WERI-Rb-1 (cell line): ENCODE measurements at regions not wholly inside any gene's neighbourhood (a gene's known extent, or its start where the extent isn't known, plus 50 kb on each side); places are given as distances from the start of the nearest gene placed in this dataset.

ENCODE experiments used
- DNase-seq: peaks from one replicate; pipeline ENCODE4 v3.0.0-alpha.2; 2020
- H3K27ac ChIP-seq: fragments of 250-450 bp; sonication (Bioruptor Pico); 2 replicates; pipeline ENCODE4 v1.5.1; 2020; ENCODE audit warnings: mild to moderate bottlenecking, moderate library complexity
- H3K27me3 ChIP-seq: fragments of 250-450 bp; sonication (Bioruptor Pico); 2 replicates; pipeline ENCODE4 v1.5.1; 2021; ENCODE audit warnings: mild to moderate bottlenecking, low read depth, moderate library complexity; ENCODE audit not compliant: insufficient read depth, severe bottlenecking
- H3K36me3 ChIP-seq: fragments of 250-450 bp; sonication (Bioruptor Pico); 2 replicates; pipeline ENCODE4 v1.5.1; 2020; ENCODE audit warnings: mild to moderate bottlenecking, moderate library complexity
- H3K4me3 ChIP-seq: 2 replicates; pipeline ENCODE4 v1.5.1; 2011; ENCODE audit warnings: low read depth, mild to moderate bottlenecking, control low read depth, low read length
- H3K9me3 ChIP-seq: fragments of 250-450 bp; sonication (Bioruptor Pico); 2 replicates; pipeline ENCODE4 v1.5.1; 2021; ENCODE audit warnings: mild to moderate bottlenecking, moderate library complexity; ENCODE audit not compliant: severe bottlenecking
- CTCF ChIP-seq: IDR thresholded peaks from 2 replicates; pipeline ENCODE4 v1.5.1; 2011; ENCODE audit warnings: low read depth, mild to moderate bottlenecking, control low read depth, inconsistent platforms, low read length

GRCh38 chr14:32015166-32015565 is 61.9 kb upstream of the ARHGAP5 start:
- TF ChIP-seq CTCF = no peak
- Histone ChIP-seq H3K27me3 (no peaks in the 10 kb centered on the region), H3K27ac (no peak overlapping the region), H3K4me3 (no peak overlapping the region), H3K9me3 (no peaks in the 10 kb centered on the region), H3K36me3 (no peaks in the 10 kb centered on the region)
- no peak for DNase-seq

- no peaks in the 10 kb centered on the region for H3K36me3 ChIP-seq
- TF ChIP-seq CTCF = no peak
Measured at GRCh38 chr14:32017587-32017986, 59.5 kb upstream of the ARHGAP5 start.

GRCh38 chr14:32018391-32019092 is 58.6 kb upstream of the ARHGAP5 start:
- Histone ChIP-seq H3K27me3 (no peaks in the 10 kb centered on the region), H3K27ac (no peak overlapping the region), H3K36me3 (no peaks in the 10 kb centered on the region), H3K9me3 (no peaks in the 10 kb centered on the region), H3K4me3 (no peak overlapping the region)
- no peak for DNase-seq
- TF ChIP-seq CTCF = no peak

More at GRCh38 chr14:32017587-32017986, 59.5 kb upstream of the ARHGAP5 start:
- Histone ChIP-seq H3K9me3 (no peaks in the 10 kb centered on the region), H3K27ac (no peak overlapping the region), H3K27me3 (no peaks in the 10 kb centered on the region), H3K4me3 (no peak overlapping the region)
- DNase-seq = no peak

- DNase-seq = no peak
- no peak overlapping the region for H3K27ac ChIP-seq
Measured at GRCh38 chr14:32019276-32019675, 57.8 kb upstream of the ARHGAP5 start.

GRCh38 chr14:32020882-32021281 is 56.2 kb upstream of the ARHGAP5 start:
- DNase-seq = peak; percentile 50
- Histone ChIP-seq H3K27me3 (no peaks in the 10 kb centered on the region), H3K36me3 (no peaks in the 10 kb centered on the region), H3K9me3 (no peaks in the 10 kb centered on the region), H3K27ac (peak overlapping the region; percentile 87), H3K4me3 (no peak overlapping the region)
- no peak for TF ChIP-seq CTCF

More at GRCh38 chr14:32019276-32019675, 57.8 kb upstream of the ARHGAP5 start:
- H3K4me3 ChIP-seq = no peak overlapping the region
- H3K27me3 ChIP-seq = no peaks in the 10 kb centered on the region
- TF ChIP-seq CTCF = no peak
- no peaks in the 10 kb centered on the region for H3K36me3 ChIP-seq
- H3K9me3 ChIP-seq = no peaks in the 10 kb centered on the region

GRCh38 chr14:32021341-32021740 is 55.8 kb upstream of the ARHGAP5 start:
- DNase-seq = peak; percentile 69

More at GRCh38 chr14:32021341-32021740, 55.8 kb upstream of the ARHGAP5 start:
- Histone ChIP-seq H3K9me3 (no peaks in the 10 kb centered on the region), H3K27ac (peak overlapping the region; percentile 87), H3K27me3 (no peaks in the 10 kb centered on the region), H3K4me3 (no peak overlapping the region), H3K36me3 (no peaks in the 10 kb centered on the region)
- no peak for TF ChIP-seq CTCF
